Endothelial cell of umbilical vein (primary cell): ENCODE measurements at regions not wholly inside any gene's neighbourhood (a gene's known extent, or its start where the extent isn't known, plus 50 kb on each side); places are given as distances from the start of the nearest gene placed in this dataset.

Source experiments
- CTCF ChIP-seq, 2 donors: IDR thresholded peaks; 1 replicate in 1 of 2; 2 replicates in 1 of 2; pipeline ENCODE4 v1.5.1; 2011; ENCODE audit warnings: low read length in 2 of 2, mild to moderate bottlenecking in 2 of 2, moderate library complexity in 2 of 2, control low read depth in 1 of 2, inconsistent platforms in 1 of 2, low read depth in 1 of 2; ENCODE audit not compliant: insufficient read depth in 1 of 2; ENCODE audit errors: extremely low read depth in 1 of 2
- EZH2 ChIP-seq: IDR thresholded peaks from 2 replicates; pipeline ENCODE4 v1.6.1; 2012; ENCODE audit warnings: borderline replicate concordance, low read depth, mild to moderate bottlenecking, moderate library complexity, low read length, inconsistent platforms; ENCODE audit not compliant: severe bottlenecking
- FOS ChIP-seq: IDR thresholded peaks from 2 replicates; pipeline ENCODE4 v1.6.1; 2011; ENCODE audit warnings: mild to moderate bottlenecking, low read length, moderate library complexity, borderline replicate concordance; ENCODE audit not compliant: insufficient read depth
- GATA2 ChIP-seq: IDR thresholded peaks from 2 replicates; pipeline ENCODE4 v1.7.0; 2011; ENCODE audit warnings: low read depth, mild to moderate bottlenecking, moderate library complexity, mixed read lengths, low read length; ENCODE audit not compliant: insufficient read length, insufficient read depth
- JUN ChIP-seq: IDR thresholded peaks from 2 replicates; pipeline ENCODE4 v1.6.1; 2011; ENCODE audit warnings: borderline replicate concordance, low read depth; ENCODE audit not compliant: insufficient read length, insufficient read depth
- MAX ChIP-seq: IDR thresholded peaks from 2 replicates; pipeline ENCODE4 v1.6.1; 2011; ENCODE audit not compliant: insufficient read depth, insufficient read length
- MYC ChIP-seq: IDR thresholded peaks from one replicate; pipeline ENCODE4 v1.6.1; 2011; ENCODE audit warnings: mild to moderate bottlenecking, low read depth, low read length
- POLR2A ChIP-seq: IDR thresholded peaks from 2 replicates; pipeline ENCODE4 v1.6.1; 2012; ENCODE audit warnings: low read depth, mild to moderate bottlenecking, control low read depth, low read length
- POLR2AphosphoS5 ChIP-seq: IDR thresholded peaks from 2 replicates; pipeline ENCODE4 v1.6.1; 2012; ENCODE audit warnings: low read depth, mild to moderate bottlenecking, control low read depth, low read length, moderate library complexity; ENCODE audit not compliant: insufficient read depth

GRCh38 chr11:130674686-130675308, 226.4 kb downstream of the ADAMTS15 start:
- TF ChIP-seq EZH2 (no peak), CTCF (IDR thresholded peaks at IDR 0.05; ENCODE audit: extremely low read depth in 1 of 2, insufficient read depth in 1 of 2, low read depth in 1 of 2, low read length in 2 of 2) (no peak), POLR2A (no peak), MYC (no peak), POLR2AphosphoS5 (no peak), FOS (no peak), MAX (no peak), GATA2 (no peak), JUN (no peak)
